ENCODE measurements at regions not wholly inside any gene's neighbourhood (a gene's known extent, or its start where the extent isn't known, plus 50 kb on each side); places are given as distances from the start of the nearest gene placed in this dataset.

GRCh38 chr15:60126661-60127060, 122.5 kb downstream of the FOXB1 start:
- ChIA-PET CTCF (interaction anchor here (0.7 to 1.1 kb wide), 3 partner anchors 13 to 428 kb away, joined by 3 to 4 read pairs (median 3); no protein-coding TSS in a partner anchor), POLR2A (interaction anchor here (0.7 to 1.4 kb wide), 2 partner anchors 98 to 122 kb away, joined by 3 to 8 read pairs; partner anchors contain the start of gene FOXB1)
- DNase-seq (ENCODE audit: extremely low spot score), result no peak
- no peak for TF ChIP-seq SUZ12 (IDR thresholded peaks at IDR 0.05)
- no peak for TF ChIP-seq FOXM1 (IDR thresholded peaks at IDR 0.05; ENCODE audit: borderline replicate concordance)
- no peak for TF ChIP-seq PKNOX1 (IDR thresholded peaks at IDR 0.05)
- TF ChIP-seq LEF1 (IDR thresholded peaks at IDR 0.05; ENCODE audit: borderline replicate concordance), result no peak
- no peak for TF ChIP-seq FOXA1 (IDR thresholded peaks at IDR 0.05)
- TF ChIP-seq ELF4 (IDR thresholded peaks at IDR 0.05), result no peak
- TF ChIP-seq BHLHE40 (IDR thresholded peaks at IDR 0.05; ENCODE audit: borderline replicate concordance), result no peak
- TF ChIP-seq ZNF384 (IDR thresholded peaks at IDR 0.05), result no peak
- no peak for TF ChIP-seq HDGF (IDR thresholded peaks at IDR 0.05; ENCODE audit: borderline replicate concordance)
- no peak for TF ChIP-seq TARDBP (IDR thresholded peaks at IDR 0.05)
- no peak for TF ChIP-seq SP1 (IDR thresholded peaks at IDR 0.05)
- no peak for TF ChIP-seq L3MBTL2 (conservative IDR thresholded peaks at IDR 0.05)
- TF ChIP-seq FOXK2 (IDR thresholded peaks at IDR 0.05), result no peak
- TF ChIP-seq ARNT (IDR thresholded peaks at IDR 0.05), result no peak
- no peak for TF ChIP-seq NFRKB (IDR thresholded peaks at IDR 0.05)
- TF ChIP-seq CTBP1 (IDR thresholded peaks at IDR 0.05; ENCODE audit: borderline replicate concordance), result no peak

GRCh38 chr15:60128000-60128376, 123.9 kb downstream of the FOXB1 start:
- POLR2A ChIA-PET, result interaction anchor here (1.4 kb wide), 1 partner anchor 124 kb away, joined by 8 read pairs; the partner anchor contains the start of gene FOXB1

GRCh38 chr15:60128710-60129109, 124.6 kb downstream of the FOXB1 start:
- CTCF ChIA-PET, result no interaction called here
- TF ChIP-seq BHLHE40 (IDR thresholded peaks at IDR 0.05; ENCODE audit: borderline replicate concordance) (no peak), ZNF384 (IDR thresholded peaks at IDR 0.05) (no peak)
- POLR2A ChIA-PET, result no interaction called here
- DNase-seq (ENCODE audit: extremely low spot score), result no peak

More at GRCh38 chr15:60128000-60128376, 123.9 kb downstream of the FOXB1 start:
- TF ChIP-seq ELF4 (IDR thresholded peaks at IDR 0.05), result no peak
- no peak for TF ChIP-seq SUZ12 (IDR thresholded peaks at IDR 0.05)
- TF ChIP-seq FOXM1 (IDR thresholded peaks at IDR 0.05; ENCODE audit: borderline replicate concordance), result no peak
- TF ChIP-seq FOXA1 (IDR thresholded peaks at IDR 0.05), result no peak
- no peak for TF ChIP-seq ARNT (IDR thresholded peaks at IDR 0.05)
- no peak for TF ChIP-seq PKNOX1 (IDR thresholded peaks at IDR 0.05)
- no peak for TF ChIP-seq L3MBTL2 (conservative IDR thresholded peaks at IDR 0.05)
- no peak for DNase-seq (ENCODE audit: extremely low spot score)
- CTCF ChIA-PET, result interaction anchor here (0.8 kb wide), 1 partner anchor 16 kb away, joined by 3 read pairs; no protein-coding TSS in a partner anchor

DNA sequence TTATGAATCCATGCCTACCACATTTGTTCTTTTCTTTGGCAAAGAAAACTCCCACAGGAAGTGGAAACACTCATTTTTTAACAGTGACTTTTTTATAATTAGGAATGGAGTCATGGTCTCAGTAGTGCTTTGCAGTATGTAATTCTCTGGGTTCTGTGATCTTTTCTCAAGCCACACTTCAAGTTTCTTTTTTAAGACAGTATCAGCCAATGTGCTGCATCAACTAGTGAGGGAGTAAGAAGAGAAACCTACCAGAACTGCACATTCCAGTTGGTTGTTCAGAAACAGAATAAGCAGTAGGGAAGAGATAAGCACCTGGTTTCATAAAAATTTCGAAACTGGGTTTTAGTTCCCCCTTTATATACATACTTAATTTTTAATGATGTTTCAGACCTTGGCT, 126.3 kb downstream of the FOXB1 start:
- TF ChIP-seq SUZ12 (IDR thresholded peaks at IDR 0.05) (no peak), ELF4 (IDR thresholded peaks at IDR 0.05) (no peak), CTBP1 (IDR thresholded peaks at IDR 0.05; ENCODE audit: borderline replicate concordance) (no peak), FOXA1 (IDR thresholded peaks at IDR 0.05) (no peak), NFRKB (IDR thresholded peaks at IDR 0.05) (no peak), BHLHE40 (IDR thresholded peaks at IDR 0.05; ENCODE audit: borderline replicate concordance) (no peak), L3MBTL2 (conservative IDR thresholded peaks at IDR 0.05) (no peak), FOXK2 (IDR thresholded peaks at IDR 0.05) (no peak), SP1 (IDR thresholded peaks at IDR 0.05) (no peak), HDGF (IDR thresholded peaks at IDR 0.05; ENCODE audit: borderline replicate concordance) (no peak)
- ChIA-PET CTCF (interaction anchor here (0.7 kb wide), 1 partner anchor 133 kb away, joined by 3 read pairs; no protein-coding TSS in a partner anchor), POLR2A (no interaction called here)
- no peak for DNase-seq (ENCODE audit: extremely low spot score)

- ChIA-PET CTCF (interaction anchor here (0.7 kb wide), 1 partner anchor 133 kb away, joined by 3 read pairs; no protein-coding TSS in a partner anchor), POLR2A (no interaction called here)
- no peak for DNase-seq (ENCODE audit: extremely low spot score)
- TF ChIP-seq TARDBP (IDR thresholded peaks at IDR 0.05) (no peak), HDGF (IDR thresholded peaks at IDR 0.05; ENCODE audit: borderline replicate concordance) (no peak), FOXM1 (IDR thresholded peaks at IDR 0.05; ENCODE audit: borderline replicate concordance) (no peak), PKNOX1 (IDR thresholded peaks at IDR 0.05) (no peak), SP1 (IDR thresholded peaks at IDR 0.05) (no peak), LEF1 (IDR thresholded peaks at IDR 0.05; ENCODE audit: borderline replicate concordance) (no peak), FOXK2 (IDR thresholded peaks at IDR 0.05) (no peak), L3MBTL2 (conservative IDR thresholded peaks at IDR 0.05) (no peak), CTBP1 (IDR thresholded peaks at IDR 0.05; ENCODE audit: borderline replicate concordance) (no peak), ARNT (IDR thresholded peaks at IDR 0.05) (no peak), FOXA1 (IDR thresholded peaks at IDR 0.05) (no peak), ELF4 (IDR thresholded peaks at IDR 0.05) (no peak)
Observed at GRCh38 chr15:60130821-60131220, 126.7 kb downstream of the FOXB1 start.

DNA sequence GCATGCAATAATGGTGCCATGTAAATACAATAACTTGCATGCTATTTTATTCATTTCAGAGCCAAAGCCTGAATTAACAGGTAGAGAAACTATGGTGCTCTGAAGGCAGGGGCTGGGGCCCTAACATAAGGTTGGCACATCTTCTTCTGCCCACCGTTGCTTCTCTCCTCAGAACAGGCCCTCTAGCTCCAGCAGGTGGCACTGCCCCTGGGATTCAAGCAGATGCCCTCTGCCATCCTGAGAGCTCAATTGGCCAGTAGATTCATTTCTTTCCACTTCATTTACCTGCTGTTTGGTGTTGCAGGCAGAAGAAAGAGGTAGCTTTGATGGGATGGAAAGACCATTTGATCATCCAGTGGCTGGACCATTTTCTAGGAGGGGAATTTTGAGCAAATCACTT, 130.5 kb downstream of the FOXB1 start:
- CTCF ChIA-PET, result no interaction called here
- no peak for DNase-seq (ENCODE audit: extremely low spot score)
- POLR2A ChIA-PET, result no interaction called here

More for the DNA sequence above, 130.5 kb downstream of the FOXB1 start:
- TF ChIP-seq PKNOX1 (IDR thresholded peaks at IDR 0.05) (no peak), NFRKB (IDR thresholded peaks at IDR 0.05) (no peak), HDGF (IDR thresholded peaks at IDR 0.05; ENCODE audit: borderline replicate concordance) (no peak), FOXA1 (IDR thresholded peaks at IDR 0.05) (no peak), FOXK2 (IDR thresholded peaks at IDR 0.05) (no peak), L3MBTL2 (conservative IDR thresholded peaks at IDR 0.05) (no peak), BHLHE40 (IDR thresholded peaks at IDR 0.05; ENCODE audit: borderline replicate concordance) (no peak), FOXM1 (IDR thresholded peaks at IDR 0.05; ENCODE audit: borderline replicate concordance) (no peak), SUZ12 (IDR thresholded peaks at IDR 0.05) (no peak), ZNF384 (IDR thresholded peaks at IDR 0.05) (no peak), ELF4 (IDR thresholded peaks at IDR 0.05) (no peak)
